H9 (cell line): ENCODE measurements at regions not wholly inside any gene's neighbourhood (a gene's known extent, or its start where the extent isn't known, plus 50 kb on each side); places are given as distances from the start of the nearest gene placed in this dataset.
A peak's percentile ranks its signal among the peaks of the same experiment; 100 is the strongest.

Source experiments
- DNase-seq: peaks from one replicate; pipeline ENCODE4 v3.0.0-alpha.2; 2017
- H2AFZ ChIP-seq: one replicate; pipeline ENCODE4 v1.6.1; 2013; ENCODE audit warnings: mild to moderate bottlenecking, low read length, control low read depth, moderate library complexity
- H2AK5ac ChIP-seq: 2 replicates; pipeline ENCODE4 v1.6.1; 2013; ENCODE audit warnings: low read length, control low read depth, mixed read lengths; ENCODE audit not compliant: insufficient read length
- H2BK120ac ChIP-seq: one replicate; pipeline ENCODE4 v1.6.1; 2013; ENCODE audit warnings: low read depth, mild to moderate bottlenecking, low read length, control low read depth, inconsistent platforms; ENCODE audit not compliant: poor library complexity, severe bottlenecking
- H2BK12ac ChIP-seq: 2 replicates; pipeline ENCODE4 v1.6.1; 2013; ENCODE audit warnings: low read length, control low read depth, mixed read lengths, low read depth; ENCODE audit not compliant: insufficient read length
- H2BK15ac ChIP-seq: 2 replicates; pipeline ENCODE4 v1.6.1; 2013; ENCODE audit warnings: low read depth, low read length, control low read depth
- H2BK20ac ChIP-seq: one replicate; pipeline ENCODE4 v1.6.1; 2013; ENCODE audit warnings: low read depth, mild to moderate bottlenecking, low read length, control low read depth, inconsistent platforms; ENCODE audit not compliant: poor library complexity, severe bottlenecking
- H2BK5ac ChIP-seq: 2 replicates; pipeline ENCODE4 v1.6.1; 2013; ENCODE audit warnings: low read length, control low read depth, mixed read lengths; ENCODE audit not compliant: insufficient read length
- H3K14ac ChIP-seq: 2 replicates; pipeline ENCODE4 v1.6.1; 2013; ENCODE audit warnings: low read length, control low read depth; ENCODE audit not compliant: insufficient read depth
- H3K18ac ChIP-seq: 2 replicates; pipeline ENCODE4 v1.6.1; 2013; ENCODE audit warnings: low read depth, mild to moderate bottlenecking, mixed read lengths, low read length, control low read depth; ENCODE audit not compliant: insufficient read length
- H3K23ac ChIP-seq: 2 replicates; pipeline ENCODE4 v1.6.1; 2013; ENCODE audit warnings: low read length, control low read depth, mixed read lengths, low read depth; ENCODE audit not compliant: insufficient read length
- H3K23me2 ChIP-seq: 2 replicates; pipeline ENCODE4 v1.6.1; 2013; ENCODE audit warnings: low read depth, mild to moderate bottlenecking, mixed read lengths, low read length, control low read depth; ENCODE audit not compliant: insufficient read length, poor library complexity, severe bottlenecking
- H3K27ac ChIP-seq: 2 replicates; pipeline ENCODE4 v1.5.1; 2013; ENCODE audit warnings: low read length, control low read depth, mixed read lengths, low read depth; ENCODE audit not compliant: insufficient read length
- H3K27me3 ChIP-seq: 2 replicates; pipeline ENCODE4 v1.6.1; 2013; ENCODE audit warnings: low read length, control low read depth, inconsistent platforms; ENCODE audit not compliant: insufficient read depth
- H3K4ac ChIP-seq: 2 replicates; pipeline ENCODE4 v1.6.1; 2013; ENCODE audit warnings: low read depth, mild to moderate bottlenecking, control low read depth, inconsistent platforms, low read length, moderate library complexity
- H3K4me1 ChIP-seq: 2 replicates; pipeline ENCODE4 v1.6.1; 2013; ENCODE audit warnings: low read length, control low read depth, inconsistent platforms; ENCODE audit not compliant: insufficient read depth
- H3K4me2 ChIP-seq: 2 replicates; pipeline ENCODE4 v1.6.1; 2013; ENCODE audit warnings: low read length, control low read depth, mixed read lengths; ENCODE audit not compliant: insufficient read length, insufficient read depth
- H3K56ac ChIP-seq: 2 replicates; pipeline ENCODE4 v1.6.1; 2013; ENCODE audit warnings: low read depth, mild to moderate bottlenecking, mixed read lengths, low read length, control low read depth; ENCODE audit not compliant: insufficient read length
- H3K79me1 ChIP-seq: 2 replicates; pipeline ENCODE4 v1.6.1; 2013; ENCODE audit warnings: low read depth, mild to moderate bottlenecking, moderate library complexity, low read length, control low read depth, inconsistent platforms; ENCODE audit not compliant: insufficient read depth, poor library complexity, severe bottlenecking
- H3K79me2 ChIP-seq: 2 replicates; pipeline ENCODE4 v1.6.1; 2013; ENCODE audit warnings: low read length, control low read depth, inconsistent platforms; ENCODE audit not compliant: insufficient read depth
- H3K9ac ChIP-seq: 2 replicates; pipeline ENCODE4 v1.6.1; 2013; ENCODE audit warnings: low read length, control low read depth, mixed read lengths; ENCODE audit not compliant: insufficient read length; ENCODE audit errors: extremely low read depth
- H3K9me3 ChIP-seq: one replicate; pipeline ENCODE4 v1.6.1; 2013; ENCODE audit warnings: low read depth, low read length, inconsistent platforms; ENCODE audit not compliant: control insufficient read depth
- H3T11ph ChIP-seq: one replicate; pipeline ENCODE4 v1.6.1; 2013; ENCODE audit warnings: mild to moderate bottlenecking, low read length, control low read depth, inconsistent platforms
- H4K20me1 ChIP-seq: one replicate; pipeline ENCODE4 v1.6.1; 2013; ENCODE audit not compliant: control insufficient read depth, insufficient read length, insufficient read depth
- H4K5ac ChIP-seq: 2 replicates; pipeline ENCODE4 v1.6.1; 2013; ENCODE audit warnings: low read depth, mild to moderate bottlenecking, mixed read lengths, low read length, control low read depth; ENCODE audit not compliant: insufficient read length
- H4K8ac ChIP-seq: replicated peaks from 2 replicates; pipeline ENCODE4 v1.6.1; 2013; ENCODE audit warnings: low read length, control low read depth, mixed read lengths, low read depth; ENCODE audit not compliant: insufficient read length
- H4K91ac ChIP-seq: 2 replicates; pipeline ENCODE4 v1.6.1; 2013; ENCODE audit warnings: low read depth, mild to moderate bottlenecking, moderate library complexity, mixed read lengths, low read length, control low read depth; ENCODE audit not compliant: insufficient read length
- H3K27ac Mint-ChIP-seq, 3 experiments: 2 replicates in 2 of 3; 3 replicates in 1 of 3; pipeline ENCODE4 v1.8.0; 2020 to 2021; ENCODE audit warnings: mixed read lengths in 3 of 3, mild to moderate bottlenecking in 1 of 3, moderate library complexity in 1 of 3
- H3K27me3 Mint-ChIP-seq: 2 replicates; pipeline ENCODE4 v1.8.0; 2021; ENCODE audit warnings: low read depth, mild to moderate bottlenecking, moderate library complexity, mixed read lengths
- H3K36me3 Mint-ChIP-seq, 3 experiments: 2 replicates in 2 of 3; 3 replicates in 1 of 3; pipeline ENCODE4 v1.8.0; 2020 to 2021; ENCODE audit warnings: low read depth in 3 of 3, mixed read lengths in 3 of 3; ENCODE audit not compliant: insufficient read depth in 1 of 3
- H3K4me1 Mint-ChIP-seq, 2 experiments: 2 replicates each; pipeline ENCODE4 v1.8.0; 2020; ENCODE audit warnings: mixed read lengths in 2 of 2
- H3K4me3 Mint-ChIP-seq, 2 experiments: 2 replicates in 1 of 2; 3 replicates in 1 of 2; pipeline ENCODE4 v1.8.0; 2020 to 2021; ENCODE audit warnings: mild to moderate bottlenecking in 2 of 2, mixed read lengths in 2 of 2, moderate library complexity in 1 of 2
- H3K9me3 Mint-ChIP-seq, 2 experiments: 2 replicates in 1 of 2; 3 replicates in 1 of 2; pipeline ENCODE4 v1.8.0; 2020; ENCODE audit warnings: mild to moderate bottlenecking in 2 of 2, mixed read lengths in 2 of 2, moderate library complexity in 1 of 2
- CTCF ChIP-seq: fragments of 200-600 bp; sonication (generic); conservative IDR thresholded peaks from 3 replicates; pipeline ENCODE4 v1.8.0; 2021; ENCODE audit warnings: antibody characterized with exemption, mild to moderate bottlenecking
- WGBS: extraction: QIAGEN DNeasy Blood & Tissue Kit; methylation state at CpG from one replicate; pipeline ENCODE4 v1.1.7; 2013; ENCODE audit warnings: missing lambda C conversion rate, low lambda C conversion rate, mixed read lengths; ENCODE audit not compliant: insufficient read length; ENCODE audit errors: extremely low coverage; 5-methylcytosine and 5-hydroxymethylcytosine counted together

GRCh38 chr9:93826905-93827544 is 128.1 kb downstream of the BARX1 start:
- H3K14ac ChIP-seq = no peak overlapping the region
- H4K91ac ChIP-seq = no peak overlapping the region
- Mint-ChIP-seq H3K36me3 (peaks cover 0 to 4% (median 0%) of the 10 kb centered on the region in 3 experiments; a peak in 2 of 7 replicates), H3K9me3 (peaks cover 8 to 12% of the 10 kb centered on the region in 2 experiments; a peak in 4 of 5 replicates), H3K27me3 (peaks cover 24% of the 10 kb centered on the region), H3K4me3 (no peak overlapping the region; a peak in 1 of 5 replicates), H3K27ac (no peak overlapping the region), H3K4me1 (peaks cover 10 to 22% of the 10 kb centered on the region in 2 experiments)
- H4K5ac ChIP-seq = no peak overlapping the region
- peak overlapping the region; percentile 3 for H3K4me2 ChIP-seq
- no peak overlapping the region for H2BK5ac ChIP-seq
- no peak overlapping the region for H2AK5ac ChIP-seq
- H3K9ac ChIP-seq = no peak overlapping the region
- no peaks in the 10 kb centered on the region for H3K9me3 ChIP-seq
- H3K27ac ChIP-seq = no peak overlapping the region
- no peak overlapping the region for H3K4ac ChIP-seq
- no peak overlapping the region for H2BK15ac ChIP-seq
- H2BK120ac ChIP-seq = no peak overlapping the region
- H3K79me2 ChIP-seq = no peaks in the 10 kb centered on the region
- H3K18ac ChIP-seq = no peak overlapping the region
- no peaks in the 10 kb centered on the region for H3K79me1 ChIP-seq
- H2BK12ac ChIP-seq = no peak overlapping the region
- no peak overlapping the region for H4K8ac ChIP-seq
- H3K4me1 ChIP-seq = no peaks in the 10 kb centered on the region
- no peak overlapping the region for H2AFZ ChIP-seq
- H3T11ph ChIP-seq = no peak overlapping the region
- WGBS = no CpG with 5 or more reads among the region's 20 CpGs
- H3K23ac ChIP-seq = no peak overlapping the region
- DNase-seq = peak; percentile 56
- no peaks in the 10 kb centered on the region for H4K20me1 ChIP-seq
- no peaks in the 10 kb centered on the region for H3K27me3 ChIP-seq
- no peak overlapping the region for H2BK20ac ChIP-seq
- no peak for TF ChIP-seq CTCF
- no peaks in the 10 kb centered on the region for H3K23me2 ChIP-seq
- H3K56ac ChIP-seq = no peak overlapping the region
